Body of pancreas (tissue), 4 donors: ENCODE measurements at regions not wholly inside any gene's neighbourhood (a gene's known extent, or its start where the extent isn't known, plus 50 kb on each side); places are given as distances from the start of the nearest gene placed in this dataset.

ENCODE experiments used
- POLR2A ChIP-seq, 3 donors: fragments of 450-650 bp; IDR thresholded peaks; one replicate each; pipeline ENCODE4 v1.6.1; 2016; ENCODE audit warnings: antibody characterized with exemption in 3 of 3, mild to moderate bottlenecking in 2 of 3
- TF ChIP-seq, protein P1 (sequence below), 7 experiments: fragments of 450-650 bp in 4 of 7; fragments of 200-600 bp in 3 of 7; sonication (generic) in 3 of 7; IDR thresholded peaks; one replicate each; pipeline ENCODE4 v1.5.1; 2016 to 2019; ENCODE audit warnings: antibody characterized with exemption in 7 of 7

DNA sequence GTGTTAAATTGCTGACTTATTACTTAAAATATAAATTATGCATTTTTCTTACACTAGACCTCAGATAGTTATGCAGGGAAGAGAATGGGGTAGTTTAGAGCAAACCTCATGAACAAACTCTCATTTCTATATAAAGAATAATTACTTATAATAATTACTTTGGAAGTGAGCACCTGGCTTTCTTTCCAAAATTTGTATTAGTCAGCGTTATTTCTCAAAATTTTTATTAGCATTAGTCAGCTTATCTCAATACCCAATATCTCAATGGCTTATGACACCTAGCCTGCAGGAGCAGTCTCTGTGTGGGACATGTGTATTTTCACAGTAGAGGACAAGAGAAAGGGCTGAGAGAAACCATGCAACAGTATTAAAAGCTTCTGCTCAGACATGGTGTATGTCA is 849.2 kb upstream of the HS3ST5 start:
- TF ChIP-seq, protein P1, sequence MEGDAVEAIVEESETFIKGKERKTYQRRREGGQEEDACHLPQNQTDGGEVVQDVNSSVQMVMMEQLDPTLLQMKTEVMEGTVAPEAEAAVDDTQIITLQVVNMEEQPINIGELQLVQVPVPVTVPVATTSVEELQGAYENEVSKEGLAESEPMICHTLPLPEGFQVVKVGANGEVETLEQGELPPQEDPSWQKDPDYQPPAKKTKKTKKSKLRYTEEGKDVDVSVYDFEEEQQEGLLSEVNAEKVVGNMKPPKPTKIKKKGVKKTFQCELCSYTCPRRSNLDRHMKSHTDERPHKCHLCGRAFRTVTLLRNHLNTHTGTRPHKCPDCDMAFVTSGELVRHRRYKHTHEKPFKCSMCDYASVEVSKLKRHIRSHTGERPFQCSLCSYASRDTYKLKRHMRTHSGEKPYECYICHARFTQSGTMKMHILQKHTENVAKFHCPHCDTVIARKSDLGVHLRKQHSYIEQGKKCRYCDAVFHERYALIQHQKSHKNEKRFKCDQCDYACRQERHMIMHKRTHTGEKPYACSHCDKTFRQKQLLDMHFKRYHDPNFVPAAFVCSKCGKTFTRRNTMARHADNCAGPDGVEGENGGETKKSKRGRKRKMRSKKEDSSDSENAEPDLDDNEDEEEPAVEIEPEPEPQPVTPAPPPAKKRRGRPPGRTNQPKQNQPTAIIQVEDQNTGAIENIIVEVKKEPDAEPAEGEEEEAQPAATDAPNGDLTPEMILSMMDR (IDR thresholded peaks at IDR 0.05), result no peak
- no peak for TF ChIP-seq POLR2A (IDR thresholded peaks at IDR 0.05)
